ENCODE measurements at regions not wholly inside any gene's neighbourhood (a gene's known extent, or its start where the extent isn't known, plus 50 kb on each side); places are given as distances from the start of the nearest gene placed in this dataset.
"Not testable (repeated sequence)": the region's sequence is repeated elsewhere in the genome, so short reads cannot be mapped to it uniquely, and the experiment has no call there.

GRCh38 chr16:60404401-60404800 lies 1631.8 kb downstream of the CDH8 start:
- no peaks in the 10 kb centered on the region for H3K36me3 Mint-ChIP-seq (ENCODE audit: low read depth)
- no peak overlapping the region for H3K27ac Mint-ChIP-seq
- H3K9me3 Mint-ChIP-seq, result no peaks in the 10 kb centered on the region
- no peak overlapping the region for H3K4me3 Mint-ChIP-seq
- H3K4me1 Mint-ChIP-seq, result peaks cover 22% of the 10 kb centered on the region
- TF ChIP-seq CTCF (IDR thresholded peaks at IDR 0.05; ENCODE audit: unreplicated experiment in 3 of 3), result no peak
- H3K27me3 Mint-ChIP-seq (ENCODE audit: low read depth), result no peaks in the 10 kb centered on the region

GRCh38 chr16:60402941-60403340 lies 1633.3 kb downstream of the CDH8 start:
- H3K27me3 Mint-ChIP-seq (ENCODE audit: low read depth); H3K36me3 Mint-ChIP-seq (ENCODE audit: low read depth); H3K27ac Mint-ChIP-seq; H3K4me3 Mint-ChIP-seq; H3K9me3 Mint-ChIP-seq: not testable (repeated sequence)
- peaks cover 17% of the 10 kb centered on the region for H3K4me1 Mint-ChIP-seq

GRCh38 chr16:60392380-60392779 lies 1643.9 kb downstream of the CDH8 start:
- no peaks in the 10 kb centered on the region for H3K27me3 Mint-ChIP-seq (ENCODE audit: low read depth)
- no peaks in the 10 kb centered on the region for H3K36me3 Mint-ChIP-seq (ENCODE audit: low read depth)
- no peak overlapping the region for H3K4me3 Mint-ChIP-seq
- H3K27ac Mint-ChIP-seq, result no peak overlapping the region
- H3K9me3 Mint-ChIP-seq, result no peaks in the 10 kb centered on the region
- TF ChIP-seq CTCF (IDR thresholded peaks at IDR 0.05; ENCODE audit: unreplicated experiment in 3 of 3), result no peak
- no peaks in the 10 kb centered on the region for H3K4me1 Mint-ChIP-seq

- peaks cover 4% of the 10 kb centered on the region for H3K9me3 Mint-ChIP-seq
- no peak for TF ChIP-seq CTCF (IDR thresholded peaks at IDR 0.05; ENCODE audit: unreplicated experiment in 3 of 3)
- no peak overlapping the region for H3K4me3 Mint-ChIP-seq
- H3K4me1 Mint-ChIP-seq, result no peaks in the 10 kb centered on the region
- H3K27me3 Mint-ChIP-seq (ENCODE audit: low read depth), result no peaks in the 10 kb centered on the region
- no peaks in the 10 kb centered on the region for H3K36me3 Mint-ChIP-seq (ENCODE audit: low read depth)
- H3K27ac Mint-ChIP-seq, result no peak overlapping the region
These were observed 1637.5 kb upstream of the GOT2 start for GRCh38 chr16:60371591-60371990.

GRCh38 chr16:60367739-60368138 lies 1633.6 kb upstream of the GOT2 start:
- Mint-ChIP-seq H3K36me3 (ENCODE audit: low read depth) (no peaks in the 10 kb centered on the region), H3K27me3 (ENCODE audit: low read depth) (no peaks in the 10 kb centered on the region), H3K4me1 (no peaks in the 10 kb centered on the region), H3K4me3 (no peak overlapping the region), H3K27ac (no peak overlapping the region), H3K9me3 (peaks cover 4% of the 10 kb centered on the region)
- TF ChIP-seq CTCF (IDR thresholded peaks at IDR 0.05; ENCODE audit: unreplicated experiment in 3 of 3), result no peak

GRCh38 chr16:60363566-60363965 lies 1629.5 kb upstream of the GOT2 start:
- H3K36me3 Mint-ChIP-seq (ENCODE audit: low read depth), result no peaks in the 10 kb centered on the region
- no peaks in the 10 kb centered on the region for H3K4me1 Mint-ChIP-seq
- no peak overlapping the region for H3K27ac Mint-ChIP-seq
- H3K4me3 Mint-ChIP-seq, result no peak overlapping the region
- TF ChIP-seq CTCF (IDR thresholded peaks at IDR 0.05; ENCODE audit: unreplicated experiment in 3 of 3), result no peak
- no peaks in the 10 kb centered on the region for H3K9me3 Mint-ChIP-seq
- no peaks in the 10 kb centered on the region for H3K27me3 Mint-ChIP-seq (ENCODE audit: low read depth)

- H3K36me3 Mint-ChIP-seq (ENCODE audit: low read depth); H3K9me3 Mint-ChIP-seq; H3K4me3 Mint-ChIP-seq; H3K27me3 Mint-ChIP-seq (ENCODE audit: low read depth); H3K4me1 Mint-ChIP-seq; H3K27ac Mint-ChIP-seq: not testable (repeated sequence)
These were observed 1625.8 kb upstream of the GOT2 start for GRCh38 chr16:60359866-60360265.

GRCh38 chr16:60359412-60359811 lies 1625.3 kb upstream of the GOT2 start:
- H3K27me3 Mint-ChIP-seq (ENCODE audit: low read depth); H3K4me3 Mint-ChIP-seq; H3K4me1 Mint-ChIP-seq; H3K9me3 Mint-ChIP-seq; H3K27ac Mint-ChIP-seq; H3K36me3 Mint-ChIP-seq (ENCODE audit: low read depth): not testable (repeated sequence)

- H3K27me3 Mint-ChIP-seq (ENCODE audit: low read depth); H3K9me3 Mint-ChIP-seq; H3K4me3 Mint-ChIP-seq; H3K36me3 Mint-ChIP-seq (ENCODE audit: low read depth); H3K4me1 Mint-ChIP-seq; H3K27ac Mint-ChIP-seq: not testable (repeated sequence)
These were observed 1623.9 kb upstream of the GOT2 start for GRCh38 chr16:60357876-60358522.

Data from nephron (organoid).